Omental fat pad (tissue), 3 donors: ENCODE measurements at regions not wholly inside any gene's neighbourhood (a gene's known extent, or its start where the extent isn't known, plus 50 kb on each side); places are given as distances from the start of the nearest gene placed in this dataset.

Experiments used
- ATAC-seq: fragments of 150-250 bp; one replicate; pipeline ENCODE4 v1.9.1; 2016; ENCODE audit warnings: mild to moderate bottlenecking, moderate library complexity; ENCODE audit not compliant: low FRiP score
- DNase-seq: peaks from one replicate; pipeline ENCODE4 v3.0.0-alpha.2; 2019; ENCODE audit warnings: low spot score
- TF ChIP-seq, protein P1 (sequence below), 3 donors: fragments of 450-650 bp; IDR thresholded peaks; one replicate each; pipeline ENCODE4 v1.5.1; 2016 to 2017; ENCODE audit warnings: antibody characterized with exemption in 3 of 3, mild to moderate bottlenecking in 3 of 3, moderate library complexity in 2 of 3

DNA sequence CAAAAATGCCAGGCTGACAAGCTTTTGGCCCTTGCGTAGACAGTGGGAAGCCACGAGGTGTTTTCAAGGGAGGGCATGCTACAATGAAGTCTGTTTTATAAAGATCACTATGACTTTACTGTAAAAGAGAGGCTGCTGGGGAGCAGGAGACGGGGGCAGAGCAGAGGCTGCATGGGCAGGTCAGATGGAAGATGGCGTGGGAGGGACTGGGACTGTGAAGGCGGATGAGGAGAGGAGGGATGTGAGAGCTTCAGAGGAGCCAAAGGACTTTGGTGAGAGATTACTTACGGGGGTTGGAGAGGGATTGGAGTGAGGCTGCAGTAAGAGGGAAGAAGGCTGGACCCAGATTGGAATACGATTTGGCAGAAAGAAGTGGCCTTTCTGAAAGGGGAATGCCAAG is 86.6 kb upstream of the PCBD1 start:
- no peak for DNase-seq
- ATAC-seq: no peak
- TF ChIP-seq, protein P1, sequence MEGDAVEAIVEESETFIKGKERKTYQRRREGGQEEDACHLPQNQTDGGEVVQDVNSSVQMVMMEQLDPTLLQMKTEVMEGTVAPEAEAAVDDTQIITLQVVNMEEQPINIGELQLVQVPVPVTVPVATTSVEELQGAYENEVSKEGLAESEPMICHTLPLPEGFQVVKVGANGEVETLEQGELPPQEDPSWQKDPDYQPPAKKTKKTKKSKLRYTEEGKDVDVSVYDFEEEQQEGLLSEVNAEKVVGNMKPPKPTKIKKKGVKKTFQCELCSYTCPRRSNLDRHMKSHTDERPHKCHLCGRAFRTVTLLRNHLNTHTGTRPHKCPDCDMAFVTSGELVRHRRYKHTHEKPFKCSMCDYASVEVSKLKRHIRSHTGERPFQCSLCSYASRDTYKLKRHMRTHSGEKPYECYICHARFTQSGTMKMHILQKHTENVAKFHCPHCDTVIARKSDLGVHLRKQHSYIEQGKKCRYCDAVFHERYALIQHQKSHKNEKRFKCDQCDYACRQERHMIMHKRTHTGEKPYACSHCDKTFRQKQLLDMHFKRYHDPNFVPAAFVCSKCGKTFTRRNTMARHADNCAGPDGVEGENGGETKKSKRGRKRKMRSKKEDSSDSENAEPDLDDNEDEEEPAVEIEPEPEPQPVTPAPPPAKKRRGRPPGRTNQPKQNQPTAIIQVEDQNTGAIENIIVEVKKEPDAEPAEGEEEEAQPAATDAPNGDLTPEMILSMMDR (IDR thresholded peaks at IDR 0.05): no peak

DNA sequence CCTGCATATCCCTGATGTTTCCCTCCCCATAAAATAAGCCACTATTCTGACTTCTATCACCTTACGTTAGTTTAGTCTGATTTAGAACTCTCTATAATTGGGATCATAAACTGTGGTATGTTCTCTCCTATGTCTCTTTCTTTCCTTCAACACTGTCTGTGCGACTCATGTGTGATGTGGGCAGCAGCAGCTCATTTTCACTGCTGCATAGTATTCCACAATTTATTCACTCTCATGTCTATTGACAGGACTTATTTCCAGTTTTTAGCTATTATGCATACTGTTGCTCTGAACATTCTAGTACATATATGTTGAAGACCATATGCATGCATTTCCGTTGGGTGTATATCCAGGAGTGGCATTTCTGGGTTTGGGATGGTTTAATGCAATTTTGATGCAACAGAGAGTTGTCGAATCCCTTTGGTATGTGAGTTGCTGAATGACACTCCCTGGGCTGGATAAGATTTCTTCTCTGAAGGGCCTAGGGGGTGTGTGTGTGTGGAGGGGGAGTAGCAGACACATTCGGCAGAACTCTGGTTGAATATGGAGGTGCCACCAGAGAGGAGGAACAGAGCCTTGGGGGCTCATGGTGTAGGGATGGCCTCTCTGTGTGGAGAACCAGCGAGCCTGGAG is 87.8 kb upstream of the PCBD1 start:
- DNase-seq (no peak), ATAC-seq (no peak)
- TF ChIP-seq, protein P1 (IDR thresholded peaks at IDR 0.05): no peak

DNA sequence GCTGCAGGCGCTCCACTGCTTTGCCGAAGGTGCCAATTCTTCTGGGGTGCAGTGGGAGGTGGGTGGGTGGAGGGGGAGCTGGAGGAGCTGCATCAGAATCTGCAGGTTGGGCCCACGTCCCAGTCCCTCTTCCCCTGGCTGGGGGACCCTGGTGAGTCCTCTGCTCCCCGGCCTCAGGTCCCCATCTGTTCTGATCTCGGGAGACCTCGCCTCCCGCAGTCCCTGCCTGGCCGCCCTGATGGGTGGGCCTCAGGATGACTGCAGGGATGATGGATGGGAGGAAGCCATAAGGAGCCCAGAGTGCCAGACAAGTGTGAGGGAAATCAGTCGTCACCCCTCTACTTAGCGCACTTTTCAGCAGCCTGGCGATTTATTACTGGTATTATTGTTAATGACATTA is 89.3 kb upstream of the PCBD1 start:
- no peak for ATAC-seq
- no peak for DNase-seq
- TF ChIP-seq, protein P1 (IDR thresholded peaks at IDR 0.05): no peak

DNA sequence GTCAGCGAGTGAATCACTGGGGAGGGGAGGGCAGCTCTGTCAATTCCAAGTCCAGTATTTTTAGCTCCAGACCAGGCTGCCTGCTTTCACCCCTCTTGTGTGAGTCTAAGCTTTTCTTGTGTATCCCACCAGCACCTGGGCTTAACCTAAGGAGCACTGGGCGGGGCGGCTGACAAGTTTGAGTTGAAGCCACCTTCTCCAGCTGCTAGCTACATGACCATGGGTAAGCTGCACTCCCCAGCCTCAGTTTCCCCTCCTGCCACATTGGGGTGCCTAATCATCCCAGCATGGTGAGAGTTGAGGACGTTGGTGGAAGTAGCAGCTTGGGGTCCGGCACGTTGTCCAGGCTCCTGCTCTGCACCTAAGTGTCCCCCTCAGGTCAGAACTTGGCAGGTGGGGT is 89.8 kb upstream of the PCBD1 start:
- no peak for DNase-seq
- TF ChIP-seq, protein P1 (IDR thresholded peaks at IDR 0.05): no peak
- no peak for ATAC-seq

DNA sequence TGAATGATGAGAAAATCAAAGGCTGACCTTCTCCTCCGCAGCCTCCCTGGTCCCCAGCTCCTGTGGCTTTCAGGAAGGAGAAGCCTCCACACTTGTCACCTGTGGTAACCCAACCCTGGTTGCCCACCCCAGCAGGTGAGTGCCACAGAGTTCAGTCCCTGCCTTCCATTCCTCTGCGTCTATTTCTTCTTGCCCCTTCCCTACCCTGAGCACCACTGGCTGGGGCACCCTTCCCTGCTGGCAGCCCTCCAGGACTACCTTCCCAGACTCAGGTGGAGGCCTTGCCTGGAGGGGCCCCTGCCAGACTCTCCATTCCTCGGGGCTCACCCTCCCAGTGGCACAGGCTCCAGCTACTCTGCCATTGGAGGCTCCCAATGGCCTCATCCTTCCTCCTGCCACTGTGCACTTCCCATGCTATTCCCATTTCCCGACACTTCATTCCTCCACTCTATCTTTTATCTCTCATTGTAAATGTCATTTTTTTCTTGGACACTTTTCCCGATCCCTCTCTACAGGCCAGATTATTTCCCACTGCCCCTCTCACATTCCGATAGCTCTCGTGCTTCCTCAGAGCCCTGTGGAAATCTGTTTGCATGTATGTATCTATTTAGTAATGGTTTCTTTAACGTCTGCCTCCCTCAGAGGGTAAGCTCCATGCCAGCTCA is 90.6 kb upstream of the PCBD1 start:
- TF ChIP-seq, protein P1 (IDR thresholded peaks at IDR 0.05): no peak
- no peak for DNase-seq
- ATAC-seq: no peak

DNA sequence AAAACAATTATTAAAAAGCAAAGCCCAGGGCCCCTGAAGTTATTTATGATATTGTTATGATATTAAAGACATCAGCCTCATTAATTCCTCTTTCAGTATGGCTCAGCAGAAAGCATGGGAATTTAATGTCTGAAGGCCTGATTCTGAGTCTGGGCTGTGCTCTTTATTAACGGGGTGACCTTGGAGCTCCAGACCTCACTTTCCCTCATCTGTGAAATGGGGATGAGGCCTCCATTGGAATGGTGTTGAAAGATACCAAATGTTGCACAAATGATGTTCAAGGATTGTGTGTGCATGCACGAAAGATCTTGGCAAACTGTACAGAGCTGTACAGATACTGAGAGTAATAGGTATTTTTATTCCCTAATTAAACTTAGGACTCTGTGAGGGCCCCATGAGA is 92.3 kb upstream of the PCBD1 start:
- DNase-seq: no peak
- TF ChIP-seq, protein P1 (IDR thresholded peaks at IDR 0.05): no peak
- no peak for ATAC-seq
